ENCODE measurements at regions not wholly inside any gene's neighbourhood (a gene's known extent, or its start where the extent isn't known, plus 50 kb on each side); places are given as distances from the start of the nearest gene placed in this dataset.
A peak's percentile ranks its signal among the peaks of the same experiment; 100 is the strongest.

DNA sequence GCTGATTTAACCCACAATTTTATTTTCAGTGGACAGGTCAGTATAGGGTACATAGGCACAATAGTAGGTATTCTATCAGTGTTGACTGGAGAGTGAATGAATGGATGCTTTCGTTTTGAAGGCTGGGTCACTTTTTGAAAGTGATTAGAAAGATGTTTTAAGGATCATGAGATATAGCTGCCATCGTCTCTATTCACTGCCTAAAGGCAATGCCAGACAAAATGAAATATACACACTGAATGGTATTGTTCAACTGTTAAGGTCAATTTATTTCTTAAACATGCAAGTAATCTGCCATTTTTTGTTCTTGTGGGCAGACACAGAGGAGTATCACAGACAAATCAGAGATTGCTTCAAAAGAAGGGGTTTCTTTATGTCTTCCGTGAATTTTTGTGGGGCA, 395.3 kb downstream of the VGLL3 start:
- Histone ChIP-seq H3K4me1 (peaks cover 6% of the 10 kb centered on the region), H3K4me3 (no peak overlapping the region), H3K36me3 (no peaks in the 10 kb centered on the region), H3K4me2 (no peak overlapping the region), H3K27me3 (no peaks in the 10 kb centered on the region), H3K9me3 (no peaks in the 10 kb centered on the region), H4K20me1 (no peaks in the 10 kb centered on the region), H3K9ac (no peak overlapping the region), H3K27ac (no peak overlapping the region)
- TF ChIP-seq Cebpa-rat (IDR thresholded peaks at IDR 0.05), result no peak

DNA sequence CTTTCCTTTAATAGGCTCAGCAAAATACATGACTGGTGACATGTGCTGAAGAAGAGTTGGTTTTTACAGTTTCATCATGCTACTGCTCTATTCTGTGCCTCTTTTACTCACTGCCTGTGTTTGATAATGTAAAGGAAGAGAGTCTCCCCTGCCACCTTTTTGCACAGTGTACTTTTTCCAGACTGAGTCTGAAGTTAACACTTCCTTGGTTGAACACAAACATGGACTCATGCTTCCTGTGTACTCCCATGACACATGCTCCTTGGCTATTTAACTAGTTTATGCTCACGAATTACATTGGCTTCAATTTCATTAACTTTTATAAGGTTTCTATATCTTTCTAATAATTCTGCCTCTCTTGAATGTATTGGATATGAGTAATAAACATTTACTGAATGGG, 396.1 kb downstream of the VGLL3 start:
- no peak for TF ChIP-seq Cebpa-rat (IDR thresholded peaks at IDR 0.05)
- Histone ChIP-seq H3K36me3 (no peaks in the 10 kb centered on the region), H3K4me1 (peaks cover 6% of the 10 kb centered on the region), H3K4me2 (peak overlapping the region; percentile 48), H3K27me3 (no peaks in the 10 kb centered on the region), H3K27ac (no peak overlapping the region), H4K20me1 (no peaks in the 10 kb centered on the region), H3K9me3 (no peaks in the 10 kb centered on the region), H3K9ac (no peak overlapping the region), H3K4me3 (no peak overlapping the region)

DNA sequence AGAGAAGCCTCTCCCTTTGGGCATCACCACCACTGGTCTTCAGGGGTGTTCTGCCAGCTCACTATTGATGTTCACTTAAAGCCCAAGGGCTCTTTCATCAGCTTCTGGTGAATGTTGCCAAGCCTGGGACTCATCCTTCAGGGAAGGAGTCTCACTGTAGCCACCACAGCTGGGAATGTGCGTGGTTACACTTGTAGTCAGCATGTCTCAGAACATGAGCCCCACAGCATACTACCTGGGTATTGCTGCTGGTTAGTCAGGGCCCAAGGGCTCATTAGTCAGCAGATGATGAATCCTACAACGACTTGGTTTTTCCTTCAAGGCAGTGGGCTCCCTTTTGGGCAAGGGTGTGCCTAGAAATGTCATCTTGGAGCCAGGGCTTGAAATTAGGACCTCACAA, 412.9 kb downstream of the VGLL3 start:
- Histone ChIP-seq H3K4me1 (no peaks in the 10 kb centered on the region), H3K36me3 (no peaks in the 10 kb centered on the region), H3K27me3 (no peaks in the 10 kb centered on the region), H3K4me3 (no peak overlapping the region), H3K9ac (no peak overlapping the region), H4K20me1 (no peaks in the 10 kb centered on the region), H3K4me2 (no peak overlapping the region), H3K9me3 (peaks cover 3% of the 10 kb centered on the region; the same call in 1 of the 2 replicates), H3K27ac (no peak overlapping the region)
- TF ChIP-seq Cebpa-rat (IDR thresholded peaks at IDR 0.05), result no peak

DNA sequence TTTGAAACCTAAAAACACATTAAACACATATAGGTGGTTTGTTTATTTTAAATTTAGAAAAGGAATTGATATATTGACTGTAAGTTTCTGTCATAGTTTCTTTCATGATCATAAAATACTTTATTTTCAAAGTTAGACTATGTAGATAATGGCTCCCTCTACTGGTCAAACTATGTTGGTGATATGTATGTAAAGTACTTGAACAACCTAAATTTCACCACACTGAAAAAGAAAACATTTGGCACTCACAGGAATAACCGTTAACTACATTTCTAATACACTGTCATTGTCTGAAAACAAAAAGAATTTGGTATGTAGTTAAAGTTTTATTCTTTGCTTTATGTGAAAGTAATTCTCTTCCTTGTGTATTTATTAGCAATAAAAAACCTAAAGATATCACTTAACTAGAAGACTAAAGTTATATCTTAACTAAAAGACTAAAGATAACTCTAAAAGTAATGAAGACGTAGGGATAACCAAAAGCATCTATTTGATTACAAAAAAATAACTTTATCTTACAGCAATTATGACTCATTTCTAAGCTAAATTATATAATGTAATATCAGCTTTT, 427.5 kb downstream of the VGLL3 start:
- no peak overlapping the region for H3K4me3 ChIP-seq
- H3K27ac ChIP-seq, result no peak overlapping the region
- no peaks in the 10 kb centered on the region for H3K36me3 ChIP-seq
- no peak for TF ChIP-seq Cebpa-rat (IDR thresholded peaks at IDR 0.05)
- no peak overlapping the region for H3K9ac ChIP-seq
- no peaks in the 10 kb centered on the region for H3K4me1 ChIP-seq
- no peak overlapping the region for H3K4me2 ChIP-seq
- H4K20me1 ChIP-seq, result no peaks in the 10 kb centered on the region
- no peaks in the 10 kb centered on the region for H3K27me3 ChIP-seq
- H3K9me3 ChIP-seq, result no peaks in the 10 kb centered on the region

DNA sequence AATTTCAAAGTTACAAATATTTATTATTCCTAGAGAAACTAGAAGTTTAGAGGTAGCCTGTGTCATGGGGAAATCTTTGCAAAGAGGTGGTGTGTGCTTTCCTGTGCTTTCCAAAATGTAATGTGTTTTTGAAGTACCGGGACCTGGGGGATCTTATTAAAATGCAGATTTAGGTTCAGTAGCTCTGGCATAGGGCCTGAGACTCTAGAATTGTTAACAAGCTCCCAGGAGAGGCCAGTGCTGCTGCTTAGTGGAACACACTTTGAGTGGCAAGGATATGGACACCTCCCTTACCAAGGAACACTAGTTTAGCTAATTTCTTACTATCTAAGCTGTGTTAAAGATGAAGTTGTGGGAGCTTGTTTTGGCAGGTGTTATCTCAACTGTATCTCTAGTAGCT, 428.9 kb downstream of the VGLL3 start:
- no peaks in the 10 kb centered on the region for H3K36me3 ChIP-seq
- TF ChIP-seq Cebpa-rat (IDR thresholded peaks at IDR 0.05), result no peak
- H3K4me3 ChIP-seq, result no peak overlapping the region
- no peaks in the 10 kb centered on the region for H4K20me1 ChIP-seq
- H3K4me2 ChIP-seq, result no peak overlapping the region
- no peaks in the 10 kb centered on the region for H3K9me3 ChIP-seq
- H3K4me1 ChIP-seq, result no peaks in the 10 kb centered on the region
- no peak overlapping the region for H3K9ac ChIP-seq
- H3K27me3 ChIP-seq, result no peaks in the 10 kb centered on the region
- H3K27ac ChIP-seq, result no peak overlapping the region

DNA sequence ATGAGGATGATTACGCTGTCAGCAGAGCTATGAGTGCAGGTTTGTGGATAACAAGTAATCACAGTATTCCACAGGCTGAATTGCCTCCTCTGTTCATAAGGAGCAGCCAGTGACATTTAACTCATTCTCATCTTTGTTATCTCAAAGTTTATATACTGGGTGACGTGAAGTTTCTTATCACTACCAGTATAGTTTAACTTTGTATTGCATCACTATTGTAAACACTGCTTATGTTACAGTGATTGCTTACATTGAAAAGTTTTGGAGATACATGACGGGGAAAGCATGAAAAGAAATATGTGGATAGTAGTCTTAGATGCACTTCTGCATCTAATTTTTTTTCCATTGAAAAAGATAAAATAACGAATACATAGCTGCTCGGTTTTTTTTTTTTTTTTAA, 429.7 kb downstream of the VGLL3 start:
- no peaks in the 10 kb centered on the region for H3K9me3 ChIP-seq
- no peaks in the 10 kb centered on the region for H3K36me3 ChIP-seq
- no peak overlapping the region for H3K4me3 ChIP-seq
- no peaks in the 10 kb centered on the region for H3K4me1 ChIP-seq
- H3K9ac ChIP-seq, result no peak overlapping the region
- H4K20me1 ChIP-seq, result no peaks in the 10 kb centered on the region
- no peak for TF ChIP-seq Cebpa-rat (IDR thresholded peaks at IDR 0.05)
- H3K4me2 ChIP-seq, result no peak overlapping the region
- no peak overlapping the region for H3K27ac ChIP-seq
- H3K27me3 ChIP-seq, result no peaks in the 10 kb centered on the region

DNA sequence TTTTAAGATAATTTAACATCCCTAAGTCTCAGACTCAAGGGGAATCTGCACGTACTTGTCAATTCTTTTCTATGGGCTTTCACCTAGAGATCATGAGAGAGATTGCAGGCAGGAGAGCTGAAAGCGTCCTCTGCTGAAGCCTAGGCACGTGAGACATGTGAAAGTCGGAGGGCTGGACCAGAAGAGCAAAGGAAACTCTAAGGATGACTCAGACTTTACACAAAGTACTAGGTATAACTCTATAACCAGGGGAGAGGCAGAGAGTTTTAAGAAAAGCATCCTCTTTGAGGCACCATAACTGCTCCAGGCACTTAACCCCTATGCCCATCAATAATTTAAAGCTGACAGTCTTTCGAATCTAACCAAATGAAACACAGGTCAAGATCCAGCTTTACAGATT, 436.6 kb downstream of the VGLL3 start:
- Histone ChIP-seq H3K9me3 (no peaks in the 10 kb centered on the region), H3K27ac (no peak overlapping the region), H3K27me3 (no peaks in the 10 kb centered on the region), H3K4me3 (no peak overlapping the region), H3K36me3 (no peaks in the 10 kb centered on the region), H3K4me2 (no peak overlapping the region), H4K20me1 (no peaks in the 10 kb centered on the region), H3K4me1 (no peaks in the 10 kb centered on the region), H3K9ac (no peak overlapping the region)
- TF ChIP-seq Cebpa-rat (IDR thresholded peaks at IDR 0.05), result no peak

DNA sequence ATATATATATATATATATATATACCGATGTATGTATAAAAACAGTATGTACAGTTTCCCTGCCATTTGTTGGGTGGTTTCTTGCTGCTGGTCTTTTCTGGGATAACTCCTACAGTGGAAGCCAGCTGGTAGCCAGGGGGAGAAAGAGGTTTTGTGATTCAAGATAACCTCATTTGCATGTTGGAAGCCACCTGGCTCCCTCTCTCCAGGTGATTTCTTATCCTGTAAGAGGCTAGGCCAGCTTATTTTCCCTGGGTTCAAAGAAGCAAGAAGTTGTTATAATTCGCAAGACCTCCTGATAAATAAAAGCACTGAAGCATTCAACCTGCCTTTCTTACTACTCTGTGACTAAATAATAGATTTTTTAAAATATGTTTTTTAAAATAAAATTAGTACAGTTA, 443.3 kb downstream of the VGLL3 start:
- Histone ChIP-seq H3K4me2 (no peak overlapping the region), H3K27ac (no peak overlapping the region), H4K20me1 (no peaks in the 10 kb centered on the region), H3K36me3 (no peaks in the 10 kb centered on the region), H3K4me1 (no peaks in the 10 kb centered on the region), H3K9me3 (no peaks in the 10 kb centered on the region), H3K4me3 (no peak overlapping the region), H3K27me3 (no peaks in the 10 kb centered on the region), H3K9ac (no peak overlapping the region)
- no peak for TF ChIP-seq Cebpa-rat (IDR thresholded peaks at IDR 0.05)

DNA sequence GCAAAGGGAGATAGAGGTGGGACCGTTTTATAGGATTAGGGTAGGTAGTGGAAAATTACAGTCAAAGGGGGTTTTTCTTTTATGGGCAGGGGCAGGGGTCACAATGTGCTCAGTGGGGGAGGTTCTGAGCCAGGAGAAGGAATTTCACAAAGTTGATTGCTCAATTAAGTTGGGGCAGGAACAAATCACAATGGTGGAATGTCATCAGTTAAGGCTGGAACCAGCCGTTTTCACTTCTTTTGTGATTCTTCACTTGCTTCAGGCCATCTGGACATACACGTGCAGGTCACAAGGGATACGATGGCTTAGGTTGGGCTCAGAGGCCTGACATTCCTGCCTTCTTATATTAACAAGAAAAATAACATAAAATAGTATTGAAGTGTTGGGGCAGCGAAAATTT, 453.8 kb downstream of the VGLL3 start:
- Histone ChIP-seq H3K4me3 (no peak overlapping the region), H3K9ac (no peak overlapping the region), H3K27ac (no peak overlapping the region), H3K9me3 (no peaks in the 10 kb centered on the region), H3K27me3 (no peaks in the 10 kb centered on the region), H4K20me1 (no peaks in the 10 kb centered on the region), H3K4me2 (no peak overlapping the region), H3K36me3 (no peaks in the 10 kb centered on the region), H3K4me1 (no peaks in the 10 kb centered on the region)
- TF ChIP-seq Cebpa-rat (IDR thresholded peaks at IDR 0.05), result no peak

DNA sequence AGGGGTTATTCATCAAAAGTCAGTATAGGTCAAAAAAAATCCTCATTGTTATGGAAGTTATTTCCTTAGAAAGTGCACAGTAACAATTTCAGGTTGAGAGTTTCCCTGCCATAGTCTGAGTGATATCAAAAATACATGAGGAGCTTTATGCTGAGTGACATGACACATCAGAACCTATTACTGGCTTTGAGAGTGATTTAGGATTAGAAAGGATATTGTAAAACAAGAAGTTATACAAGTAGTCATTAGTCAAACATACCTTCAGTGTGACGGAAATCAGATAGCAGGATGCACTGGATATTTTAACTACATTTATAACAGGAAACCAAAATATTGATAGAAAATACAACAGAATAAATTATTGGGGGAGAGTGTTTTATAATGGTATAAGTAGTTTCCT, 471.1 kb downstream of the VGLL3 start:
- no peaks in the 10 kb centered on the region for H4K20me1 ChIP-seq
- no peaks in the 10 kb centered on the region for H3K4me1 ChIP-seq
- H3K9ac ChIP-seq, result no peak overlapping the region
- no peak overlapping the region for H3K4me2 ChIP-seq
- no peaks in the 10 kb centered on the region for H3K9me3 ChIP-seq
- no peak for TF ChIP-seq Cebpa-rat (IDR thresholded peaks at IDR 0.05)
- H3K27me3 ChIP-seq, result no peaks in the 10 kb centered on the region
- no peak overlapping the region for H3K27ac ChIP-seq
- no peaks in the 10 kb centered on the region for H3K36me3 ChIP-seq
- H3K4me3 ChIP-seq, result no peak overlapping the region

DNA sequence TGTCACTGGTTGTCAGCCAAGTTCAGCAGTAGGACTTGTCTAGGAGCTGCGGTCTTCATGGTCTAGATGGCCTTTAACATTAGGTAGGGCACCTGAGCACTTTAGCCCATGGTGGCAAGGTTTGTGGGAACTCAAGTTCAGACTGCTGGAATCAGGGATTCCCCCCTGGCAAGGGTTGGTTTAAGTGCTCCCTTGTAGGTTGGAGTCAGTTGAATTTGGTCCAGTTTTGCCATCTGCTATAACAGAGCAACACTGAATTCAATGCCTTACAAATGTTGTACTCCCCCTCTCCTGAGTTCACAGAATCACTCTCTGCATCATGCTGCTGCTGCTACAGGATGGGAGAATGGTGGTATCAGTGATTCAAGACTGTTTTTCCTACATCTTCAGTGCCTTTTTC, 509.3 kb downstream of the VGLL3 start:
- H4K20me1 ChIP-seq, result no peaks in the 10 kb centered on the region
- no peak overlapping the region for H3K4me2 ChIP-seq
- H3K4me1 ChIP-seq, result no peaks in the 10 kb centered on the region
- no peak overlapping the region for H3K9ac ChIP-seq
- H3K27ac ChIP-seq, result no peak overlapping the region
- H3K27me3 ChIP-seq, result no peaks in the 10 kb centered on the region
- no peak for TF ChIP-seq Cebpa-rat (IDR thresholded peaks at IDR 0.05)
- no peaks in the 10 kb centered on the region for H3K36me3 ChIP-seq
- no peaks in the 10 kb centered on the region for H3K9me3 ChIP-seq
- no peak overlapping the region for H3K4me3 ChIP-seq
